Erythroblast (primary cell): ENCODE measurements at regions not wholly inside any gene's neighbourhood (a gene's known extent, or its start where the extent isn't known, plus 50 kb on each side); places are given as distances from the start of the nearest gene placed in this dataset.

Source experiments
- GATA1 ChIP-seq: IDR thresholded peaks from 2 replicates; pipeline ENCODE4 v1.6.1; 2011; ENCODE audit warnings: low read depth, mild to moderate bottlenecking, control low read depth, low read length, moderate library complexity
- POLR2A ChIP-seq: IDR thresholded peaks from 2 replicates; pipeline ENCODE4 v1.6.1; 2011; ENCODE audit warnings: mild to moderate bottlenecking, low read length

DNA sequence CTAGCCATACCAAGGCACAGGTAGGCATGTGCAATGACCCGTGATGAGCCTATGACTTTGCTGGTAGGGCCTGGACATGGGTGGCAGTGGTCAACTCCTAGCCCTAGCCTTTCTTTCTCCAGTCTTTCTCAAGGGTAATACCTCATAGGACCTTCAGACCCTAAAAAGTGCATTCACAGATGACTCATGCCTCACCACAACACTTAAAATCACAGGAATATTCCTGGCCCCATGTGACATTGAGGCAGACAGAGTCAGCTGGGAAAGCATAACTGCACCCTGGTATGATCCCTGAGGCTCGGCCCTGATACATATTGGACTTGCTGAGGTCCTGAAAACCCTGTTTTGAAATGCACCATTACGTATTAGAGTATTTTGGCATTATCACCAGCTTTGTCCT lies 449.5 kb downstream of the HINT1 start:
- TF ChIP-seq POLR2A (no peak), GATA1 (no peak)
